Fibroblast of skin of left biceps (primary cell): ENCODE measurements at regions not wholly inside any gene's neighbourhood (a gene's known extent, or its start where the extent isn't known, plus 50 kb on each side); places are given as distances from the start of the nearest gene placed in this dataset.
"Not testable (repeated sequence)": the region's sequence is repeated elsewhere in the genome, so short reads cannot be mapped to it uniquely, and the experiment has no call there.

ENCODE experiments used
- DNase-seq, 2 experiments: peaks; one replicate each; pipeline ENCODE4 v3.0.0-alpha.2; 2013; ENCODE audit warnings: low read depth in 2 of 2

DNA sequence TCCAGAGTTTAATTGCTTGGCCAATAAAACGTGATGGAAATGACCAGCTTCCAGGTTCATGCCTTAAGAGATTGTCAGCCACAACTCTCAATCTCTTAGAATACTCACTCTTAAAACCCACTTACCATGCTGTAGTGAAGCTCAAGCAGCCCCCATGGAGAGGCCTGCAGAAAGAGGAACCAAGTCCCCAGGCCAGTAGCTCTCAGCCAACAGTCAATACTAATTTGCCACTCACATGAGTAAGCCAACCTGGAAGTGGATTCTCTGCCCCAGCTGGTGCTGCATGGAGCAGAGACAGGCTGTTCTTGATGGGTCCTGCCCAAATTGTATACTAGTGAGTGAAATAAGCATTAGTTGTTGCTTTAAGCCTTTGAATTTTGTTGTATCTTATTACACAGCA, 155.9 kb downstream of the OXSM start:
- DNase-seq: no peak

DNA sequence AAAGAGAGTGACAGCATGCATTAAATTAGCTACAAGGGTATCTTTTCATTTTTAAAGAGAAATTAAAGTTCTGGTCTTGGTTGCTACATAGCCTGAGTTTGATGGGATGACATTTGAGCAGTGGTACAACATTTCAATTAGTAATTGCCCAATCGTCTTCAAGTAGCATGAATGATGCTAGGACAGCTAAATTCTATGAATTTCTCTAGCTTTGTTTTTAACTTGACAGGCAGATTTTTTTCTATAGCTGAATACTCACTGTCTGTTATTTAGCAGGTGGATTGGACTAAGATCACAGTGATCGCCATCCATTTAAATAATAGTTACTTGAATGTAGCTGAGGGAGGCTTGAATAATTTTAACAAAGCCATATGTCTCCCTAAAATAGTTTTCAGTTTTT, 162.2 kb downstream of the OXSM start:
- no peak for DNase-seq

DNA sequence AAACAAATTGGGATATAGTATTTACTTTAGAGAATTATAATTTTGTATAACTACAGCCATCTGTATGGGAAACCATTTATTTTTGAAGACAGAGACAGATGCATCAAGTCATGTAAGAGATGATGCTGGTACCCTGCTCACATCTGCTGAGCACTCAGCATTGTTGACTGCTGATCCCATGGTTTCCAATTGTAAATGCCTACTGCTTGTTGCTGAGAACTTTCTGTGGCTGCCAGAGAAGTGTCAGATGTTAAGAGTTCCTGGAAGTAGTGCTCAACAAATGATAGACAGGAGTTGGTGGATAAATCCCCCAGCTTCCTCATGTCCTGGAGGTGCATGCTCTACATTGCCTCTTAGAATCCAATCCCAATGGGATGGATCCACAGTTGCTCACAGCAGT, 167.1 kb downstream of the OXSM start:
- no peak for DNase-seq

DNA sequence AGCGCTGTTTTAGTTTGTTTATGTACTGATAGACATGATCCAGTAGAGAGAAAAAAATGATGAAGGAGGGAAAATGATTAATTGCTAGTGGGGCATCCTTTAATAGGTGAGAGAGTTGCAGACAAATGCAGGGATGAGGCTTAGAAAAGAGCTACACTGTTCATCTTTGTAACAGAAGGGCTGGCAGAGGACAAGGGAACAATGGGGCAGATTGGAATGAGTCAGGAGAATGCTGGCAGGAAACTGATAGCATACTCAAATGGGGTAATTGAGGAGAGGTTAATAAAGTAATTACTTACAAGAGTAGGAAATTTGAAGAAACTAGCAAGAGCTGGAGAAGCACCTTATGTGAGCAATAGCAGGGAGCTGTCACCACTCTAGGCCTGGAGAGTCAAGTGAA, 170.9 kb downstream of the OXSM start:
- DNase-seq: no peak

DNA sequence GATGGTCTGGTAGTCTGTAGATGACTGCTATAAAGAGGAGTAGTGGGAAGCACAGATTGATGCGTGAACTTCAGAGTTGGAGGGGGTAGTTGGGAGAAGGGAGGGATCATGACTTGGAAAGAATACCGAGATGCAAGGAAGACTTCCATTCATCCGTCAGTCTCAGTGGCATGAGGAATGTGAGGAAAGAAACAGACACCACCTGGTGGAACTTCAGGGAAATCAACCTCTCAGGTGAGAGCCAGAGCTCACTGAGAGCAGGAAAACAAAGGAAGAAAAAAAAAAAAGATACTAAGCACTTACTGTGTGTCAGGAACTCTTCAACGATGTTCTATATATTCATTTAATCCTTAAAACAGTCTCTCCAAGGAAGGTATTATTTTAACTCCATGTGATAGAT, 172.4 kb downstream of the OXSM start:
- DNase-seq: no peak

DNA sequence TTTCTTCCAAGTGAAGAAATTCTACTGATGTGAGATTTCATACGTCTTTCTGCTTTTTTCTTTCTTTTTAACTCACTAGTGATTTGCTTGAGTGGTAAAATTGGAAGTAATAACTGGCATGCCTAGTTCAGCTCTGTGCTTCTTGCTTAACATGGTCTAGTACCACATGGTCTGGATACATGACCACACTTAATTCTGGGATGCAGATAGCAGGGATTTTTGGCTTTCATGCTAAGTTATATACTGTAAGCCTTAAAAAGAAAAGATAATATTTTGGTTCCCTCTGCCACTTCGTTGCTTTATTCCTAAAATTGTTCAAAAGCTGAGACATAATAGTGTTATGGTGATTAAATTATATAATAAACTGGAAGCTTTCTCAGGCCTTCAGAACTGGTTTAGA, 174.3 kb downstream of the OXSM start:
- no peak for DNase-seq

DNA sequence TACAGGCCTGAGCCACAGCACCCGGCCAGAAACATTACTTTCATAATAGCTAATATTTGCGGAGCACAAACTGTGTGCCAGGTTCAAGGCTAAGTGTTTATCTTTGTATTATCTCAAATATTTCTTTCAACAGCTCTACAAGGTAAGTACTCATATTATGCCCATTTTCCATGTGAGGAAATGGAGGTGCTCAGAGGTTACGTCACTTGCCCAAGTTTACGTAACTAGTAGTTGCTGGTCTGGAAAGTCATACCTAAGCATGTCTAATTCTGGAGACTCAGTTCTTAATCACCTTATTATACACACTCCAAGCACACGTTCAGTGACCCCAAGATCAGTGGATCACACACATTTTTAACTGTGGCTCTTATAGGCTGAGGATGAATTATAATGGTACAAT, 177.5 kb downstream of the OXSM start:
- DNase-seq: no peak

DNA sequence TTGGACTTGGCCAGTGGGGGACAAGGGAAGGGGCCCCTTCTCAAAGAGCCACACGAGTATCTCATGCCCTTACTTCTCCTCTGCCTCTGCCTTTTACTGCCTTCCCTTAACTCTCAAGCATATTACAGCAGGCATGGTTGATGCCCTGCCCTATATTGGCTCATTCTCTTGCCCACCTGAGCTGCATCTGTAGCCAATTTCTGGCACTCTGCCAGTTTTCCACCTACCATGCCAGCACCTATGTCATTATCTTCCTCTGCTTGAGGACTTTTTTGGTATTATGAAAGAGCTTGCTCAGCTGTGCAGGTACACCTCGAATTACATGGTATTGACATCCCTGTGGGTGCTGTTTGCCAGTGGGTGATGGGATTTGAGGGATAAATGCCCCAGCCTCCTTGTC, 181.8 kb downstream of the OXSM start:
- DNase-seq: no peak

DNA sequence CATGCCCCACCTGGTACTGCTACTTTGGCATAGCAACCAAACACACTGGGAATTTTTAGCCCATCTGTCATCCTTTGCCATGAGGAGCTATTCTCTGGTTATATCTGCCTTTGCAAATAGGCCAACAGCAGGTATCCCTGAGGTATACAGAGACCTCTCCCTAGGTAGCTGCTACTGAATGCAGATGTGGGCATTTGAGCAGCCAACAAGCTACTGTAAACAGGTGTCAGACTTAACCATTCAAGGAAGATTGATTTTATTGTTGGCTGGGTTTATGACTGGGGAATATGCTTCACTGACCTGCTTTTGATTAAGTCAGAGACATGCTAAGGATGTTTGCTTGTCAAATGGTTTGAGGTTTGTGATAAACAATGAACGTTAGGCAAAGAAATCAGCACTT, 183.2 kb downstream of the OXSM start:
- DNase-seq: no peak

DNA sequence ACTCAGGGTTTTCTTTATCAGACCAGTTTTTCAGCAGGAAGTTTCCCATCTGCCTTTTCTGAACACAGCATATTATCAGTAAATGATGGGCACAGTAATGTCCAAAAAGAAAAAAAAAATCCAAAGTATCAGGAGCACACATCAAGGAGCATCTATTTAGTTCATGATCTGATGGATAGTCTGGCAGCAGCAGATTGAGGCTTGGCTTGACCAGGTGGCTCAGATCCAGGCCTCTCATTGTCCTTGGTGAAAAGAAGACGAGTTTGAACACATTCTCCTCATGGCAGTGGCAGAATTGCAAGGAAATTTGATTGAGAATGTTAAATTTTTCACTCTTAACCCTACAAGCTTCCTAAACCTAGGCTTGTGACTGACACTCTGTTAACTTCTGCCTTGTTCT, 192.9 kb downstream of the OXSM start:
- no peak for DNase-seq

DNA sequence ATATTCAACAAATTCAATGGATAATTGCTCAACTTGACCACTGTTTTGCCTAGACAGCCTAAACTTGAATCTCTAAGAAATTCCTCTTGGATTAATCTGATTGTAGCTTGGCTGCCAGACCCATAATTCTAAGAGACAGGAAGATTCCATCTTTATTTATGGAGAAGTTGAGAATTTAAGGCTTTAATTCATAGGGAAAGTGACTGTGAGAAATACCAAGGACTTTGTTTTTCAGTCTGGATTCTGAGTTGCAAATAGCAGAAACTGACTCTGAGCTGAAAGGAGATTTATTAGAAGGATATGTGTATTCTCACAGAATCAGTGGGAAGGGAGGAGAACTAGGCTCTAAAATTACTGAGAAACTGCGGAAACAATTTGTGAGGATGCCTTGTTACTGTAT, 195.7 kb downstream of the OXSM start:
- no peak for DNase-seq

DNA sequence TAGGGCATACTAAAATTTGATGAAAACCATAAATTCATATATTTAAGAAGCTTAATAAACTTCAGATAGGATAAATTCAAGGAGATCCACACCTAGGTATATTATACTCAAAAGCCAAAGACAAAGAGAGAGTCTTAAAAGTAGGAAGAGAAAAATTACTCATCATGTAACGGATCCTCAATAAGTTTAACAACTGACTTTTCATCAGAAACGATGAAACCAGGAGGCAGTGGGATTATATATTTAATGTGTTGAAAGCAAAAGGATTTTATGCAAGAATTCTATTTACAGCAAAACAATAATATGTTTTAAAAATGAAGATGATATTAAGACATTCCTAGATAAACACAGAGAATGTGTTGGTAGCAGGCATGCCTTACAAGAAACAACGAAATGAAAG, 202.7 kb downstream of the OXSM start:
- DNase-seq: no peak

DNA sequence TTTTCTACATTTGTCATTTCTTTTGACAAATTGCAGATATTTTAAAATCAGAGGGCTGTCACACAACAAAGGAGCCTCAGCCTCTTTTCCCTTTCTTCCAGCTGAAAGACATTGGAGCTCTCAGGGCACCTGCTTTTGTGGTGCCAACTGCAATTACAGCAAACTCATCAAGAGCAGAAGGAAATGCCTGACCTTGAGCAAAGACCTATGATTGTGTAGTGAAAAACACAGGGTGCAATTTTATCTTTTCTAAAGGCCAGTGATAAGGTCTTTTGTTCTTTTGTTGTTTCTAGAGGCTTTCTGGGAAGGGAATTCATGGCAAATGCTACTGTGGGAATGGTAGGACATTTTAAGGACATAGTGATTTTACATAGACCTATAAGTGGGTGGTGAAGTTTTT, 214.3 kb downstream of the OXSM start:
- no peak for DNase-seq

DNA sequence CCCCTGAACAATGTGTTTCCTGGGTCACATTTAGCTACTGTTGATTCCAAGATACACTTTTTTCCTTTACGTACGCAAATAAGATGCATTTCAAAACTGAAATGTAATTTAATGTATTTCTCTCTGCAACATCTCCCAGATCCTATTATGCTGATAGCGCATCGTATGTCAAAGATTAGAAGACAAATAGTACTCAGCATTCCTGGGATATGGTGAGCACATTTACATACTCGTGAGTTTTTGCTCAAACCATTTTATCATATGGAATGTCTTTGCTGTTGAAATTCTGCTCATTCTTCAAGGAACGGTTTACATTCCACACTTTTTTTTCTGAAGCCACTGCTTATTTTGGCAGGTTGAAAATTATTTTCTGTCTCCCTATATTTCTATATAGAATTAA, 221.4 kb downstream of the OXSM start:
- DNase-seq: no peak

DNA sequence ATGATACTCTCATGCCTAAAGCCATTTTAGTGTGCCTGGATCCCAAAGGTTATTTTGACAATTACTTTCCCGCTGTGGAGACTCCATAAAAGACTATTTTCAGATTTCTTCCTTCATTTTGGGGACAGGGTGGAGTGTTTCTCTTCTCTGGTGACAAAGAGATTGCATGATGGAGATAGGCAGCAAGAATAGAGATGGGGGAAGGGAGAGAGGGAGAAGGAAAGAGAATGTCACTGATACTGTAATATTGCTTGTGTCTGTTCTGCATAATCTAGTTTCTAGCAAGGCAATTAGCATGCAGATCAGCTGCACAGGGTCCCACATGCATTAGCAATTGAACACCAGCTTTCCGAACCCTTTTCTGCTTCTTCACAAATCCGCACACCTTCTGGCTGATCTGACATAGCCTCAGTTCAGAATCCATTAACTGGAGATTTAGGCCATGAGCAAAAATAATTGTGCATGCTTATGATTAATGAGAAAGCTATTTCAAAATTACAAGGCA, 222.4 kb downstream of the OXSM start:
- DNase-seq: no peak

DNA sequence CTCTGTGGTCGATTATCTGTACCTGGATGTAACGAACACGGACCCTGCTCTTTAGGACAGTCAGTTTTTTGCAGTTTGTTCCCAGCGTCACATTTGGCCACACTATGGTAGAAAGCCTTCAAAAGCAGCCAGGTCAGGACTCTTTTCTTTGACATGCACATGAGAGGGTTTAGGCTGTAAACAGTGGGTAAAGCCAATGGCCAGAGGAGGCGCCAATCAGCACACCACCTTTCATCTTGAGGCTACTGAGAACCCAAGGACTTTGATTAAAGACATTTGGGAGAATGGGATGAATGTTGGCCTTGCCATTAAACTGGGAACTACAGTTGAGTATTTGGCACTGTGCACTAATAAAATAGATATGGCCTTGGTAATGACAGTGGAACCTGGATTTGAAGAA, 225.9 kb downstream of the OXSM start:
- no peak for DNase-seq

DNA sequence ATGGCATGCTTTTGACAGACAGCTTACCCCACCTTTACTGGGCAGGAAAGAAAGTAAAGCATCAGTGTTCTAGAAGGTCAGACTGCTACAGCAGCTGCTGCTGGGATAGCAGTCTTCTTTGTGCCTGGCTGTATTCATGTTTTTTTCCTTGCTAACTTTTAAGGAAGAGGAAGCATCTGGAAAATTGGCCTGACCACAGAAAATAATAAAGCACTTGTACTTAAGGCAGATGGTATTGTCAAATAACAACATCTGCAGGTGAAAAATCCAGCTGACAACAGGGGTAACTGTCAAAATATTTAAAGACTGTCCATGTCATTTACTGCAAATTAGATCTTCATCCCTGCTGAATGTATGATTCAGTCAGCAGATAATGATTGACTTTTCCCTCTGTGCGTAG, 229.0 kb downstream of the OXSM start:
- DNase-seq: no peak

DNA sequence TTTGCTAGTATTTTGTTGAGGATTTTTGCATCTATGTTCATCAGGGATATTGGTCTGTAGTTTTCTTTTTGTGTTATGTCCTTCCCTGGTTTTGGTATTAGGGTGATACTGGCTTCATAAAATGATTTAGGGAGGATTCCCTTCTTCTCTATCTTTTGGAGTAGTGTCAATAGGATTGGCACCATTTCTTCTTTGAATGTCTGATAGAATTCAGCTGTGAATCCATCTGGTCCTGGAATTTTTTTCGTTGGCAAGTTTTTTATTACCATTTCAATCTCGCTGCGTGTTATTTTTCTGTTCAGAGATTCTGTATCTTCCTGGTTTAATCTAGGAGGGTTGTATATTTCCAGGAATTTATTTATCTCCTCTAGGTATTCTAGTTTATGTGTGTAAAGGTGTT, 234.3 kb downstream of the OXSM start:
- DNase-seq: not testable (repeated sequence)

DNA sequence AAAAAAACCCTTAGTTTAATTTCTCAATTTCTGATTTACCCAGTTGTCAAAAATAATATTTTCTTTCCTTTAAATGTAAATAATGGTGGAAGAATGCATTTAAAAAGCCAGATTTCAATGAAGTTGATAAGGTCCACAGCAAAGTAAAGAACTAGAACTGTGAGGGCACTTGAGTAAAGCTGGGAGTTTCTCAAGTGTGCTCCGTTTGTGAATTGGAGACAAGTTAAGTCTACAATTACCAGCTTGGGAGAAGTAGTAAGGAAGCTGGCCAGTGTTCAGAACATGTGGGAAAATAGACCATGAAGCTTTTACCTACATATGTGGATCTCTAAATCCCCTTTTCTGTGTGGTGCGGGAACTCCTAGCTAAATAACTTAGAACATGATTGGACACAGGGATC, 239.4 kb downstream of the OXSM start:
- DNase-seq: no peak

DNA sequence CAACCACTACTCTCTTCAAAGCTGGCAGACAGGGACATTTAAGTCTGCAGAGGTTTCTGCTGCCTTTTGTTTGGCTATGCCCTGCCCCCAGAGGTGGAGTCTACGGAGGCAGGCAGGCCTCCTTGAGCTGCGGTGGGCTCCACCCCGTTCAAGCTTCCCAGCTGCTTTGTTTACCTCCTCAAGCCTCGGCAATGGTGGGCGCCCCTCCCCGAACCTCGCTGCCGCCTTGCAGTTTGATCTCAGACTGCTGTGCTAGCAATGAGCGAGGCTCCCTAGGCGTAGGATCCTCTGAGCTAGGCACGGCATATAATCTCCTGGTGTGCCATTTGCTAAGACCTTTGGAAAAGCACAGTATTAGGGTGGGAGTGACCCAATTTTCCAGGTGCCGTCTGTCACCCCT, 252.2 kb downstream of the OXSM start:
- not testable (repeated sequence) for DNase-seq

DNA sequence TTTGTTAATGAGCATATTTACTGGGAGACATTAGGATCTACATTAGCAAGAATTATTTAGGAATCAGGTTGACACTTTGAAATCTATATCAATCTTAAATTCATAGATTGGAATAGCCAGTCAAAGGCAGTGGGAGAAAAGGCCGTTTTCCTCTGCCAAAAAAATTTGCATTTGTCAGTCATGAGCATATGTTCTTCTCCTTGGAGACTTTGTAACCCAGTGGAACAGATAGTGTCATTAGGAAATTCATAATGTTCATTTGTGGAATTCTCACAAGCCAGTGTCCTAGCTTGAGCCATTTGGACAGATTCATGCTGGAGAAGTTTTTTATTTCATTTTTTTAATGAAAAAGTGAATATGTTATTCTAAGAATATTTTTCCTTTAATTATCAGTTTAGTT, 260.1 kb downstream of the OXSM start:
- no peak for DNase-seq

DNA sequence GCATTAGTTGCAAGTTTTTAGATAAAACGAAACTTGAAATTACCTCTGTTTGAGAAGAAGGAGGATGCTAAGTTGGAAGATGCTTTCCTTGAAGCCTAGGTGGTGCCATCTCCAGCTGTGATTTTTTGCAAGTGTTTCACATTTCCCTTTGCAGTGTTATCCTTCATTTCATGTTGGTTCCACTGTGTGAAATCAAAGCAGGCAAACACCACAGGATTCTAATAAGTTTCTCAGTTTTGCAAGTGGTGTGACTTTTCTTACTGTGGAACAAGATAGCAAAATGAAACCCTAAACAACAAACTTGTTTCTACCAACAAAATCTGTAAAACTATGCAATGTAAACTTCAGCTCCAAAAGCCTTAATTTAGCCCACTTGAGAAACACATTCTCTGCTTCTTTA, 260.9 kb downstream of the OXSM start:
- DNase-seq: no peak

DNA sequence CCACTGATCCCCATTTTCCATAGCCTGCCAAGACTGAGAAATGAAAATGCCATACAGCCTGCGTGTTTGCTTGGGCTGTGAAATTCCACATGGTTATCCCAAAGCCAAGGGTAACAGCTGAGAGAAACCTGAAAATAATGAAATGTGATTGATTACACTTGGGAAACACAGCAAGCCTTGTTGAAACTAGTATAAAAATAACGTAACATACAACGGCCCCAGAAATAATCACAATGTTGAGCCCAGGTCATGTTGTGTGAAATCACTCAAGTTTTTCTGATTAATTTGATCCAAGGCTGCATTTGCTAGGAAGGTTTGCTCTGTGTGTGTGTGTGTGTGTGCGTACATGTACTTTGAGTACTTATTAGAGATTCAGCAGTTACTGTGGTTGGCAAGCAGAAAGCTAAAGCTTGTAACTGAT, 269.0 kb downstream of the OXSM start:
- DNase-seq: no peak

DNA sequence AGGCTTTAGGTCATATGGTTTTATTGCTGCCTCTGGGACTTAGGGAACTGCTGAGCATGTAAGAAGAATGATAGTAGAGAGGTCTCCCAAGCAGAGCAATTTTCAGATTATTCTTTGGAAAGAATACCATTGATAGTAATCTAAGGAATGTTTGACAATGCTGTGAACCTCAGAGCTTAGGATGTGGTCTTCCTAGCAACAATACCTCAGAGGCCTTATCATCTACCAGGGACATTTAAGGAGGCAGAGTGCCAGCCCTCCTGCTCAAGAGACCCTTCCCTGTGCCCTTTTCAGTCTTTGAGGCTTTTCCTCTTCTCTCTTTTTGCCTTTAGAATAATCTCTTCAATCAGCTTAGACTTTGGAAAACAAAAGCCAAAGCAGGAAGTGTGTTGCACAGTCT, 272.1 kb downstream of the OXSM start:
- no peak for DNase-seq

DNA sequence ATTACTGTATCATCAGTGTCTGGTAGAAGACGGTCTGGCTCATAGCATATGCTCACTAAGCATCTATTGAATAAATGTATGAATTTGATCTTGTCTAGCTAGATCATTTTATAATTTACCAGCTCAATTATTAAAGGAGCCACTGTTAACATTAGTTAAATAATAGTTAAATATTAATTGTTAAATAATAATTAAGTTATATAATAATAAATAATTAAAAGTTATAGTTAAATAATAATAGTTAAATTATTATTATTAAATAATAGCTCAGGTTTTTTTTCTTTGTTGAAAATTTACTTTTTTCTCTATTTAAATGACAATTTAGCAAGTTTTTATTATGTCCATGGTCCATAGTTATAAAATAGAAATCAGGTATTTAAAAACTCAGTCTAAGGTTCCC, 274.4 kb downstream of the OXSM start:
- no peak for DNase-seq
